ENCODE measurements at regions not wholly inside any gene's neighbourhood (a gene's known extent, or its start where the extent isn't known, plus 50 kb on each side); places are given as distances from the start of the nearest gene placed in this dataset.

GRCh38 chr2:78293768-78294167 is 731.7 kb upstream of the REG3G start:
- TF ChIP-seq ZC3H10 (CRISPR knock-in tag; IDR thresholded peaks at IDR 0.05) (no peak), BACH2 (CRISPR knock-in tag; IDR thresholded peaks at IDR 0.05; ENCODE audit: borderline replicate concordance) (no peak), CSDC2 (CRISPR knock-in tag; IDR thresholded peaks at IDR 0.05) (no peak), CREB5 (CRISPR knock-in tag; IDR thresholded peaks at IDR 0.05; ENCODE audit: low read depth) (no peak), ZNF70 (CRISPR knock-in tag; IDR thresholded peaks at IDR 0.05) (no peak), ZNF8 (CRISPR knock-in tag; IDR thresholded peaks at IDR 0.05) (no peak), OSR1 (CRISPR knock-in tag; IDR thresholded peaks at IDR 0.05) (no peak)
- no peak for ATAC-seq

GRCh38 chr2:78301166-78301789 is 724.2 kb upstream of the REG3G start:
- TF ChIP-seq CSDC2 (CRISPR knock-in tag; IDR thresholded peaks at IDR 0.05): no peak
- no peak for TF ChIP-seq POU6F1 (CRISPR knock-in tag; IDR thresholded peaks at IDR 0.05; ENCODE audit: borderline replicate concordance, low read depth)
- no peak for TF ChIP-seq GLIS3 (CRISPR knock-in tag; IDR thresholded peaks at IDR 0.05)
- no peak for TF ChIP-seq CREB5 (CRISPR knock-in tag; IDR thresholded peaks at IDR 0.05; ENCODE audit: low read depth)
- TF ChIP-seq ZFP30 (CRISPR knock-in tag; IDR thresholded peaks at IDR 0.05): no peak
- no peak for TF ChIP-seq RARB (CRISPR knock-in tag; IDR thresholded peaks at IDR 0.05)
- TF ChIP-seq PATZ1 (CRISPR knock-in tag; IDR thresholded peaks at IDR 0.05; ENCODE audit: borderline replicate concordance): no peak
- TF ChIP-seq TCF4 (CRISPR knock-in tag; IDR thresholded peaks at IDR 0.05; ENCODE audit: borderline replicate concordance): no peak
- TF ChIP-seq BACH2 (CRISPR knock-in tag; IDR thresholded peaks at IDR 0.05; ENCODE audit: borderline replicate concordance): no peak
- no peak for ATAC-seq

GRCh38 chr2:78304678-78305077 is 720.8 kb upstream of the REG3G start:
- no peak for ATAC-seq

More at GRCh38 chr2:78304678-78305077, 720.8 kb upstream of the REG3G start:
- TF ChIP-seq ARNTL (CRISPR knock-in tag; IDR thresholded peaks at IDR 0.05; ENCODE audit: borderline replicate concordance, low read depth) (no peak), ZNF565 (CRISPR knock-in tag; conservative IDR thresholded peaks at IDR 0.05; ENCODE audit: low read depth) (no peak), TSHZ2 (CRISPR knock-in tag; IDR thresholded peaks at IDR 0.05) (no peak), PPARA (CRISPR knock-in tag; IDR thresholded peaks at IDR 0.05; ENCODE audit: borderline replicate concordance) (no peak), SNAI2 (CRISPR knock-in tag; IDR thresholded peaks at IDR 0.05) (no peak), OSR1 (CRISPR knock-in tag; IDR thresholded peaks at IDR 0.05) (no peak), ISL1 (CRISPR knock-in tag; IDR thresholded peaks at IDR 0.05) (no peak), BACH2 (CRISPR knock-in tag; IDR thresholded peaks at IDR 0.05; ENCODE audit: borderline replicate concordance) (no peak), GLIS3 (CRISPR knock-in tag; IDR thresholded peaks at IDR 0.05) (no peak), ZFP30 (CRISPR knock-in tag; IDR thresholded peaks at IDR 0.05) (no peak), ZNF8 (CRISPR knock-in tag; IDR thresholded peaks at IDR 0.05) (no peak), ZNF70 (CRISPR knock-in tag; IDR thresholded peaks at IDR 0.05) (no peak), POU6F1 (CRISPR knock-in tag; IDR thresholded peaks at IDR 0.05; ENCODE audit: borderline replicate concordance, low read depth) (no peak)

Data from SK-N-SH treated with all-trans-retinoic acid at 6 μM for 48 hours (cell line).